GM12878 (cell line): ENCODE measurements at regions not wholly inside any gene's neighbourhood (a gene's known extent, or its start where the extent isn't known, plus 50 kb on each side); places are given as distances from the start of the nearest gene placed in this dataset.

Experiments used
- CTCF ChIP-seq, 3 experiments: IDR thresholded peaks in 2 of 3; conservative IDR thresholded peaks in 1 of 3; 2 replicates each; pipeline ENCODE4 v1.5.1; 2011; ENCODE audit warnings: low read depth in 3 of 3, low read length in 3 of 3, mild to moderate bottlenecking in 3 of 3, control low read depth in 2 of 3, moderate library complexity in 2 of 3, inconsistent platforms in 1 of 3, mixed read lengths in 1 of 3; ENCODE audit not compliant: control insufficient read depth in 2 of 3, insufficient read depth in 1 of 3; ENCODE audit errors: extremely low read depth in 1 of 3
- POLR2A ChIP-seq: IDR thresholded peaks from 2 replicates; pipeline ENCODE4 v1.6.1; 2011; ENCODE audit warnings: low read depth, mild to moderate bottlenecking, low read length
- ZNF274 ChIP-seq: IDR thresholded peaks from one replicate; pipeline ENCODE4 v1.8.0; 2011; ENCODE audit not compliant: insufficient read length, insufficient read depth

GRCh38 chr5:88952996-88953643 lies 70.1 kb upstream of the MEF2C start:
- TF ChIP-seq POLR2A = no peak
- no peak for TF ChIP-seq ZNF274
- TF ChIP-seq CTCF (IDR thresholded peaks at IDR 0.05 in 2 of 3, conservative IDR thresholded peaks at IDR 0.05 in 1 of 3; ENCODE audit: control insufficient read depth in 2 of 3, extremely low read depth in 1 of 3, insufficient read depth in 1 of 3, low read depth in 3 of 3, low read length in 3 of 3) = no peak
